IMR-90 (cell line): ENCODE measurements at regions not wholly inside any gene's neighbourhood (a gene's known extent, or its start where the extent isn't known, plus 50 kb on each side); places are given as distances from the start of the nearest gene placed in this dataset.

Experiments used
- ATAC-seq: fragments of 200-7000 bp; cut with Tn5 transposase; 2 replicates; pipeline ENCODE4 v1.9.1; 2020; ENCODE audit warnings: low read depth, mild to moderate bottlenecking, moderate library complexity
- BruUV-seq: library from RNA; stranded (reverse); fragments of 400-500 nt; replicated peaks from 2 replicates; lab custom pipeline; 2021; lab: Mats Ljungman, UMichigan
- CTCF ChIA-PET: fragments of 300-600 bp; formaldehyde crosslinking; extraction: SDS; loops from one replicate; lab custom pipeline; 2021; ENCODE audit warnings: antibody characterized with exemption; lab: Yijun Ruan, JAX
- POLR2A ChIA-PET: fragments of 300-600 bp; sonication (Branson Sonifier 250); formaldehyde crosslinking; loops from one replicate; lab custom pipeline; 2022; ENCODE audit warnings: antibody characterized with exemption; ENCODE audit not compliant: unreplicated experiment; lab: Charles Lee
- DNase-seq: peaks from one replicate; pipeline ENCODE4 v3.0.0; 2013
- H2AFZ ChIP-seq: replicated peaks from 2 replicates; pipeline ENCODE3; 2013; ENCODE audit warnings: low read length, mild to moderate bottlenecking; ENCODE audit not compliant: poor library complexity
- H2AK5ac ChIP-seq: 2 replicates; pipeline ENCODE4 v1.6.1; 2013; ENCODE audit warnings: low read depth, low read length, inconsistent platforms
- H2AK9ac ChIP-seq: replicated peaks from 2 replicates; pipeline ENCODE3; 2013; ENCODE audit warnings: mild to moderate bottlenecking, low read depth, low read length, moderate library complexity; ENCODE audit not compliant: poor library complexity
- H2BK120ac ChIP-seq: 2 replicates; pipeline ENCODE4 v1.6.1; 2013; ENCODE audit warnings: low read depth, low read length, inconsistent platforms
- H2BK15ac ChIP-seq: 3 replicates; pipeline ENCODE4 v1.6.1; 2013; ENCODE audit warnings: low read depth, low read length, inconsistent platforms
- H2BK20ac ChIP-seq: 2 replicates; pipeline ENCODE4 v1.6.1; 2013; ENCODE audit warnings: low read depth, mild to moderate bottlenecking, inconsistent platforms, low read length, moderate library complexity
- H2BK5ac ChIP-seq: 2 replicates; pipeline ENCODE4 v1.6.1; 2013; ENCODE audit warnings: mild to moderate bottlenecking, low read depth, low read length, inconsistent platforms; ENCODE audit not compliant: poor library complexity, severe bottlenecking
- H3K14ac ChIP-seq: replicated peaks from 2 replicates; pipeline ENCODE4 v1.6.1; 2013; ENCODE audit warnings: low read depth, low read length, inconsistent platforms
- H3K18ac ChIP-seq: 2 replicates; pipeline ENCODE4 v1.6.1; 2013; ENCODE audit warnings: low read depth, low read length, control low read depth
- H3K23ac ChIP-seq: 2 replicates; pipeline ENCODE4 v1.6.1; 2013; ENCODE audit warnings: low read depth, low read length, inconsistent platforms
- H3K27ac ChIP-seq: 2 replicates; pipeline ENCODE4 v1.5.1; 2013; ENCODE audit warnings: mild to moderate bottlenecking, control low read depth, low read length; ENCODE audit not compliant: insufficient read depth
- H3K27me3 ChIP-seq: 2 replicates; pipeline ENCODE4 v1.6.1; 2013; ENCODE audit warnings: low read length; ENCODE audit not compliant: control insufficient read depth, insufficient read depth
- H3K36me3 ChIP-seq: 2 replicates; pipeline ENCODE4 v1.6.1; 2013; ENCODE audit warnings: low read length, mixed read lengths; ENCODE audit not compliant: control insufficient read depth, insufficient read depth
- H3K4ac ChIP-seq: 2 replicates; pipeline ENCODE4 v1.6.1; 2013; ENCODE audit warnings: low read depth, low read length, inconsistent platforms
- H3K4me1 ChIP-seq: 2 replicates; pipeline ENCODE4 v1.6.1; 2013; ENCODE audit warnings: low read length, mixed read lengths; ENCODE audit not compliant: control insufficient read depth, insufficient read depth
- H3K4me2 ChIP-seq: 2 replicates; pipeline ENCODE4 v1.6.1; 2013; ENCODE audit warnings: low read depth, mild to moderate bottlenecking, control low read depth, low read length, moderate library complexity
- H3K4me3 ChIP-seq: 2 replicates; pipeline ENCODE4 v1.5.1; 2013; ENCODE audit warnings: low read depth, mild to moderate bottlenecking, control low read depth, low read length, moderate library complexity; ENCODE audit not compliant: insufficient read depth
- H3K56ac ChIP-seq: 2 replicates; pipeline ENCODE4 v1.6.1; 2013; ENCODE audit warnings: low read length, inconsistent platforms; ENCODE audit not compliant: insufficient read depth; ENCODE audit errors: extremely low read depth
- H3K79me1 ChIP-seq, 2 experiments: 2 replicates each; pipeline ENCODE4 v1.6.1; 2013; ENCODE audit warnings: low read length in 2 of 2, inconsistent platforms in 1 of 2, low read depth in 1 of 2
- H3K9ac ChIP-seq: 2 replicates; pipeline ENCODE4 v1.6.1; 2013; ENCODE audit warnings: low read depth, low read length, control low read depth
- H3K9me1 ChIP-seq: 2 replicates; pipeline ENCODE4 v1.6.1; 2013; ENCODE audit warnings: low read length, inconsistent platforms; ENCODE audit not compliant: insufficient read depth
- H3K9me3 ChIP-seq: 2 replicates; pipeline ENCODE4 v1.6.1; 2013; ENCODE audit warnings: low read length; ENCODE audit not compliant: control insufficient read depth, insufficient read depth
- H4K20me1 ChIP-seq: 2 replicates; pipeline ENCODE4 v1.6.1; 2013; ENCODE audit warnings: low read length, inconsistent platforms; ENCODE audit not compliant: insufficient read depth
- H4K5ac ChIP-seq: 2 replicates; pipeline ENCODE4 v1.6.1; 2013; ENCODE audit warnings: mild to moderate bottlenecking, low read depth, low read length, control low read depth
- H4K8ac ChIP-seq, 2 experiments: 2 replicates each; pipeline ENCODE4 v1.6.1; 2013; ENCODE audit warnings: low read depth in 2 of 2, low read length in 2 of 2, control low read depth in 1 of 2, inconsistent platforms in 1 of 2
- H4K91ac ChIP-seq: 2 replicates; pipeline ENCODE4 v1.6.1; 2013; ENCODE audit warnings: low read depth, low read length, inconsistent platforms; ENCODE audit not compliant: insufficient read depth
- BHLHE40 ChIP-seq: fragments of 150-350 bp; IDR thresholded peaks from 2 replicates; pipeline ENCODE4 v1.6.1; 2016; ENCODE audit warnings: mild to moderate bottlenecking, low read depth, low read length
- CEBPB ChIP-seq: IDR thresholded peaks from 2 replicates; pipeline ENCODE4 v1.6.1; 2012; ENCODE audit warnings: low read depth, low read length, improper control_type of control experiment
- CHD1 ChIP-seq: IDR thresholded peaks from 2 replicates; pipeline ENCODE4 v1.6.1; 2012; ENCODE audit warnings: low read depth, low read length, improper control_type of control experiment
- FOS ChIP-seq: fragments of 150-350 bp; IDR thresholded peaks from 2 replicates; pipeline ENCODE4 v1.6.1; 2016; ENCODE audit warnings: low read depth, low read length
- MAFK ChIP-seq: IDR thresholded peaks from 2 replicates; pipeline ENCODE4 v1.6.1; 2012; ENCODE audit warnings: low read depth, low read length, improper control_type of control experiment
- MAZ ChIP-seq: IDR thresholded peaks from 2 replicates; pipeline ENCODE4 v1.6.1; 2012; ENCODE audit warnings: low read depth, mild to moderate bottlenecking, low read length, improper control_type of control experiment, moderate library complexity, borderline replicate concordance
- MXI1 ChIP-seq: IDR thresholded peaks from 2 replicates; pipeline ENCODE4 v1.6.1; 2012; ENCODE audit warnings: low read depth, mild to moderate bottlenecking, low read length, moderate library complexity, borderline replicate concordance
- NFE2L2 ChIP-seq: fragments of 150-350 bp; IDR thresholded peaks from 2 replicates; pipeline ENCODE4 v1.6.1; 2016; ENCODE audit warnings: low read depth, mild to moderate bottlenecking, low read length
- POLR2A ChIP-seq: IDR thresholded peaks from 2 replicates; pipeline ENCODE4 v1.6.1; 2012; ENCODE audit warnings: mild to moderate bottlenecking, low read depth, low read length
- RAD21 ChIP-seq: IDR thresholded peaks from 2 replicates; pipeline ENCODE4 v1.6.1; 2012; ENCODE audit warnings: low read length, improper control_type of control experiment
- RCOR1 ChIP-seq: IDR thresholded peaks from 2 replicates; pipeline ENCODE4 v1.6.1; 2012; ENCODE audit warnings: mild to moderate bottlenecking, low read length, improper control_type of control experiment; ENCODE audit not compliant: insufficient replicate concordance
- RFX5 ChIP-seq: IDR thresholded peaks from 2 replicates; pipeline ENCODE4 v1.8.0; 2012; ENCODE audit warnings: low read depth, mild to moderate bottlenecking, low read length, moderate library complexity
- SMC3 ChIP-seq: fragments of 150-350 bp; IDR thresholded peaks from 2 replicates; pipeline ENCODE4 v1.6.1; 2016; ENCODE audit warnings: low read depth, mild to moderate bottlenecking, antibody characterized with exemption, low read length, moderate library complexity
- dilution Hi-C: fragments of 300-500 bp; cut with HindIII; formaldehyde crosslinking; loops from one replicate; pipeline ENCODE4 v1.14.3; 2018; ENCODE audit warnings: low sequenced_read_pairs; ENCODE audit not compliant: unreplicated experiment
- in situ Hi-C: fragments of 300-500 bp; cut with MboI; formaldehyde crosslinking; loops from 3 replicates; pipeline ENCODE4 v1.14.3; 2019; ENCODE audit warnings: low sequenced_read_pairs, inconsistent platforms, mixed read lengths
- intact Hi-C: fragments of 100-400 bp; cut with micrococcal nuclease; formaldehyde crosslinking; loops from 2 replicates; pipeline ENCODE4 v1.10.0; 2022
- TF ChIP-seq, protein P1 (sequence below): conservative IDR thresholded peaks from 2 replicates; pipeline ENCODE4 v1.5.1; 2012; ENCODE audit warnings: mild to moderate bottlenecking, low read depth, low read length, improper control_type of control experiment
- TF ChIP-seq, protein P2 (sequence below): fragments of 150-350 bp; IDR thresholded peaks from 2 replicates; pipeline ENCODE4 v1.6.1; 2016; ENCODE audit warnings: low read depth, mild to moderate bottlenecking, low read length, moderate library complexity, borderline replicate concordance
- TF ChIP-seq, protein P3 (sequence below): fragments of 150-350 bp; IDR thresholded peaks from 2 replicates; pipeline ENCODE4 v1.6.1; 2017; ENCODE audit warnings: mild to moderate bottlenecking, antibody characterized with exemption, low read length, low read depth

DNA sequence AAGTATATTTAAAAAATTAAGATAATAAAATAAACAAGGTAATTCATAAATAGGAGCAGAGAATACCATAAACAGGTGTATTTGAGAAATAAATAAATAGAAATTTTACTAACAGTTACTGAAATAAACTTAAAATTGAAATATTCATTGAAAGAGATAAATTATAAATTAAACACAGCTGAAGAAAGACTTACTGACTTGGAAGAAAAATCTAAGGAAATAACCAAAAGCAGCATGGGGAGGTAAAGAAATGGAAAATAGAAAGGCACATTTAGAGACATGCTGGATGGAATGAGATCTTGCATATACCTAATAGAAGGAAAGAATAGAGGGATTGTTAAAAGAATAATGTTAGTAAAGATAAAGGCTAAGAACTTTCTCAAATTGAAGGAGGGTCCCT, 96.3 kb downstream of the SOX11 start:
- Histone ChIP-seq H2BK15ac (no peak overlapping the region), H4K20me1 (no peaks in the 10 kb centered on the region), H3K14ac (no peak overlapping the region), H4K8ac (no peak overlapping the region), H3K4me3 (no peak overlapping the region), H3K36me3 (no peaks in the 10 kb centered on the region), H3K27me3 (no peaks in the 10 kb centered on the region; the same call in 1 of the 2 replicates), H2AK5ac (no peak overlapping the region), H2AFZ (no peak overlapping the region), H2BK120ac (no peak overlapping the region), H3K56ac (no peak overlapping the region), H3K23ac (no peak overlapping the region), H3K4me2 (no peak overlapping the region), H3K79me1 (no peaks in the 10 kb centered on the region), H2BK20ac (no peak overlapping the region), H2BK5ac (no peak overlapping the region), H3K9ac (no peak overlapping the region), H3K4ac (no peak overlapping the region), H4K91ac (no peak overlapping the region), H3K4me1 (no peaks in the 10 kb centered on the region), H3K27ac (no peak overlapping the region), H3K9me3 (peaks cover 15% of the 10 kb centered on the region), H3K18ac (no peak overlapping the region), H3K9me1 (no peaks in the 10 kb centered on the region), H4K5ac (no peak overlapping the region), H2AK9ac (no peak overlapping the region)
- DNase-seq, result no peak
- ChIA-PET CTCF (no interaction called here), POLR2A (no interaction called here)
- dilution Hi-C loops, result no loop called here
- TF ChIP-seq, protein P1, sequence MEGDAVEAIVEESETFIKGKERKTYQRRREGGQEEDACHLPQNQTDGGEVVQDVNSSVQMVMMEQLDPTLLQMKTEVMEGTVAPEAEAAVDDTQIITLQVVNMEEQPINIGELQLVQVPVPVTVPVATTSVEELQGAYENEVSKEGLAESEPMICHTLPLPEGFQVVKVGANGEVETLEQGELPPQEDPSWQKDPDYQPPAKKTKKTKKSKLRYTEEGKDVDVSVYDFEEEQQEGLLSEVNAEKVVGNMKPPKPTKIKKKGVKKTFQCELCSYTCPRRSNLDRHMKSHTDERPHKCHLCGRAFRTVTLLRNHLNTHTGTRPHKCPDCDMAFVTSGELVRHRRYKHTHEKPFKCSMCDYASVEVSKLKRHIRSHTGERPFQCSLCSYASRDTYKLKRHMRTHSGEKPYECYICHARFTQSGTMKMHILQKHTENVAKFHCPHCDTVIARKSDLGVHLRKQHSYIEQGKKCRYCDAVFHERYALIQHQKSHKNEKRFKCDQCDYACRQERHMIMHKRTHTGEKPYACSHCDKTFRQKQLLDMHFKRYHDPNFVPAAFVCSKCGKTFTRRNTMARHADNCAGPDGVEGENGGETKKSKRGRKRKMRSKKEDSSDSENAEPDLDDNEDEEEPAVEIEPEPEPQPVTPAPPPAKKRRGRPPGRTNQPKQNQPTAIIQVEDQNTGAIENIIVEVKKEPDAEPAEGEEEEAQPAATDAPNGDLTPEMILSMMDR, result no peak
- no peak for TF ChIP-seq BHLHE40
- TF ChIP-seq, protein P2, sequence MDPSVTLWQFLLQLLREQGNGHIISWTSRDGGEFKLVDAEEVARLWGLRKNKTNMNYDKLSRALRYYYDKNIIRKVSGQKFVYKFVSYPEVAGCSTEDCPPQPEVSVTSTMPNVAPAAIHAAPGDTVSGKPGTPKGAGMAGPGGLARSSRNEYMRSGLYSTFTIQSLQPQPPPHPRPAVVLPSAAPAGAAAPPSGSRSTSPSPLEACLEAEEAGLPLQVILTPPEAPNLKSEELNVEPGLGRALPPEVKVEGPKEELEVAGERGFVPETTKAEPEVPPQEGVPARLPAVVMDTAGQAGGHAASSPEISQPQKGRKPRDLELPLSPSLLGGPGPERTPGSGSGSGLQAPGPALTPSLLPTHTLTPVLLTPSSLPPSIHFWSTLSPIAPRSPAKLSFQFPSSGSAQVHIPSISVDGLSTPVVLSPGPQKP, result no peak
- TF ChIP-seq MXI1, result no peak
- TF ChIP-seq CHD1, result no peak
- no peak for TF ChIP-seq POLR2A
- no peak for TF ChIP-seq FOS
- no peak for TF ChIP-seq SMC3
- TF ChIP-seq RFX5, result no peak
- no peak for TF ChIP-seq MAFK
- no peak for TF ChIP-seq RCOR1
- TF ChIP-seq RAD21, result no peak
- no peak for TF ChIP-seq CEBPB
- no peak for TF ChIP-seq NFE2L2
- no peak for TF ChIP-seq MAZ
- TF ChIP-seq, protein P3, sequence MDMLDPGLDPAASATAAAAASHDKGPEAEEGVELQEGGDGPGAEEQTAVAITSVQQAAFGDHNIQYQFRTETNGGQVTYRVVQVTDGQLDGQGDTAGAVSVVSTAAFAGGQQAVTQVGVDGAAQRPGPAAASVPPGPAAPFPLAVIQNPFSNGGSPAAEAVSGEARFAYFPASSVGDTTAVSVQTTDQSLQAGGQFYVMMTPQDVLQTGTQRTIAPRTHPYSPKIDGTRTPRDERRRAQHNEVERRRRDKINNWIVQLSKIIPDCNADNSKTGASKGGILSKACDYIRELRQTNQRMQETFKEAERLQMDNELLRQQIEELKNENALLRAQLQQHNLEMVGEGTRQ, result no peak
- no TSS peak for BruUV-seq
- in situ Hi-C loops, result no loop called here
- intact Hi-C loops, result no loop called here
- ATAC-seq, result no peak
